HCT116 (cell line): ENCODE measurements at regions not wholly inside any gene's neighbourhood (a gene's known extent, or its start where the extent isn't known, plus 50 kb on each side); places are given as distances from the start of the nearest gene placed in this dataset.

Experiments used
- ATAC-seq: fragments of 200-7000 bp; cut with Tn5 transposase; 2 replicates; pipeline ENCODE4 v1.9.1; 2020; ENCODE audit warnings: mild to moderate bottlenecking, moderate library complexity
- BruUV-seq: library from RNA; stranded (reverse); fragments of 400-500 nt; replicated peaks from 2 replicates; lab custom pipeline; 2021; lab: Mats Ljungman, UMichigan
- CTCF ChIA-PET: fragments of 300-600 bp; sonication (Branson Sonifier 250); formaldehyde crosslinking; loops from one replicate; lab custom pipeline; 2021; ENCODE audit warnings: antibody characterized with exemption; lab: Charles Lee
- POLR2A ChIA-PET: fragments of 300-600, 350-600 bp; sonication (Branson Sonifier 250); formaldehyde crosslinking; loops from one replicate; lab custom pipeline; 2021; ENCODE audit warnings: antibody characterized with exemption; lab: Charles Lee
- RAD21 ChIA-PET, 2 experiments: fragments of 300-600 bp; sonication (Branson Sonifier 250); formaldehyde crosslinking; loops; one replicate each; lab custom pipeline; 2023; ENCODE audit warnings: low total read pairs in 2 of 2; ENCODE audit not compliant: uncharacterized antibody in 2 of 2, unreplicated experiment in 2 of 2, low non-redundant PET in 1 of 2; lab: Charles Lee
- DNase-seq: peaks from one replicate; pipeline ENCODE4 v3.0.0-alpha.2; 2010; ENCODE audit warnings: low read depth, low spot score
- H2AFZ ChIP-seq: fragments of 200-600 bp; shearing (Covaris generic), sonication (generic); 2 replicates; pipeline ENCODE4 v1.6.1; 2017; ENCODE audit warnings: low read depth, mixed run types, mixed read lengths, antibody characterized with exemption, low read length; ENCODE audit not compliant: poor library complexity, severe bottlenecking
- H3K27ac ChIP-seq: 2 replicates; pipeline ENCODE4 v1.5.1; 2012; ENCODE audit warnings: low read depth, low read length
- H3K27me3 ChIP-seq: fragments of 200-600 bp; sonication (generic); 2 replicates; pipeline ENCODE4 v1.6.1; 2016; ENCODE audit warnings: mixed run types, low read length, mixed read lengths; ENCODE audit not compliant: insufficient read depth
- H3K36me3 ChIP-seq, 2 experiments: fragments of 200-500 bp in 1 of 2; fragments of 200-600 bp in 1 of 2; sonication (Bioruptor generic) in 1 of 2; sonication (generic) in 1 of 2; 2 replicates each; pipeline versions ENCODE4 v1.5.1 to v1.6.1; 2014 to 2016; ENCODE audit warnings: low read length in 2 of 2, inconsistent platforms in 1 of 2, mixed read lengths in 1 of 2, mixed run types in 1 of 2; ENCODE audit not compliant: insufficient read depth in 2 of 2, control insufficient read depth in 1 of 2
- H3K4me1 ChIP-seq, 2 experiments: fragments of 200-600 bp in 1 of 2; sonication (generic) in 1 of 2; 2 replicates each; pipeline versions ENCODE4 v1.5.1 to v1.6.1; 2012 to 2017; ENCODE audit warnings: low read length in 2 of 2, inconsistent platforms in 1 of 2, mild to moderate bottlenecking in 1 of 2, mixed read lengths in 1 of 2, mixed run types in 1 of 2, moderate library complexity in 1 of 2; ENCODE audit not compliant: insufficient read depth in 2 of 2, control insufficient read depth in 1 of 2
- H3K4me2 ChIP-seq: fragments of 200-600 bp; sonication (generic); 2 replicates; pipeline ENCODE4 v1.6.1; 2017; ENCODE audit warnings: mixed run types, low read length, mixed read lengths
- H3K4me3 ChIP-seq, 2 experiments: fragments of 200-600 bp in 1 of 2; sonication (generic) in 1 of 2; replicated peaks in 1 of 2; 2 replicates each; pipeline ENCODE4 v1.5.1; 2011 to 2016; ENCODE audit warnings: low read length in 2 of 2, control low read depth in 1 of 2, low read depth in 1 of 2, mild to moderate bottlenecking in 1 of 2, mixed read lengths in 1 of 2, mixed run types in 1 of 2
- H3K79me2 ChIP-seq: fragments of 200-600 bp; sonication (generic); 2 replicates; pipeline ENCODE4 v1.6.1; 2017; ENCODE audit warnings: mild to moderate bottlenecking, mixed run types, low read length, moderate library complexity, mixed read lengths; ENCODE audit not compliant: insufficient read depth
- H3K9ac ChIP-seq: fragments of 200-600 bp; sonication (generic); 2 replicates; pipeline ENCODE4 v1.6.1; 2016; ENCODE audit warnings: low read length, mixed read lengths
- H3K9me2 ChIP-seq: fragments of 200-600 bp; sonication (generic), shearing (Covaris generic); 2 replicates; pipeline ENCODE4 v1.6.1; 2017; ENCODE audit warnings: mixed run types, mild to moderate bottlenecking, moderate library complexity; ENCODE audit not compliant: insufficient read depth
- H3K9me3 ChIP-seq, 2 experiments: fragments of 200-500 bp in 1 of 2; fragments of 200-600 bp in 1 of 2; sonication (Bioruptor generic) in 1 of 2; sonication (generic) in 1 of 2; 2 replicates each; pipeline ENCODE4 v1.6.1; 2014 to 2017; ENCODE audit warnings: low read length in 2 of 2, mixed read lengths in 2 of 2, inconsistent platforms in 1 of 2, low read depth in 1 of 2, mild to moderate bottlenecking in 1 of 2, mixed run types in 1 of 2, moderate library complexity in 1 of 2; ENCODE audit not compliant: control insufficient read depth in 1 of 2, insufficient read depth in 1 of 2
- H4K20me1 ChIP-seq: fragments of 200-600 bp; sonication (generic), shearing (Covaris generic); 2 replicates; pipeline ENCODE4 v1.6.1; 2017; ENCODE audit warnings: mixed run types, mild to moderate bottlenecking, moderate library complexity; ENCODE audit not compliant: insufficient read depth
- ATF3 ChIP-seq: IDR thresholded peaks from 2 replicates; pipeline ENCODE4 v1.6.1; 2012
- CEBPB ChIP-seq: IDR thresholded peaks from 2 replicates; pipeline ENCODE4 v1.6.1; 2012; ENCODE audit warnings: low read depth
- EZH2phosphoT487 ChIP-seq: fragments of 200-600 bp; IDR thresholded peaks from 2 replicates; pipeline ENCODE4 v1.6.1; 2018; ENCODE audit warnings: antibody characterized with exemption, borderline replicate concordance
- FOSL1 ChIP-seq: IDR thresholded peaks from 2 replicates; pipeline ENCODE4 v1.6.1; 2012; ENCODE audit warnings: low read depth
- JUND ChIP-seq: IDR thresholded peaks from 2 replicates; pipeline ENCODE4 v1.6.1; 2012
- POLR2A ChIP-seq: IDR thresholded peaks from 2 replicates; pipeline ENCODE4 v1.7.0; 2011; ENCODE audit warnings: borderline replicate concordance; ENCODE audit not compliant: insufficient read depth, insufficient read length; ENCODE audit errors: extremely low read depth
- POLR2AphosphoS5 ChIP-seq: IDR thresholded peaks from 2 replicates; pipeline ENCODE4 v1.6.1; 2011; ENCODE audit warnings: mild to moderate bottlenecking, low read depth, low read length, moderate library complexity
- REST ChIP-seq: IDR thresholded peaks from 2 replicates; pipeline ENCODE4 v1.6.1; 2012; ENCODE audit warnings: low read depth
- SP1 ChIP-seq: IDR thresholded peaks from 2 replicates; pipeline ENCODE4 v1.6.1; 2012; ENCODE audit warnings: low read depth
- SRF ChIP-seq: IDR thresholded peaks from 2 replicates; pipeline ENCODE4 v1.6.1; 2012; ENCODE audit warnings: low read depth
- YY1 ChIP-seq: IDR thresholded peaks from 2 replicates; pipeline ENCODE4 v1.6.1; 2011; ENCODE audit warnings: low read length, low read depth, moderate library complexity, mild to moderate bottlenecking; ENCODE audit not compliant: insufficient replicate concordance; ENCODE audit errors: extremely low read depth
- ZBTB33 ChIP-seq: IDR thresholded peaks from 2 replicates; pipeline ENCODE4 v1.6.1; 2011; ENCODE audit warnings: mild to moderate bottlenecking, low read length, moderate library complexity; ENCODE audit not compliant: insufficient replicate concordance; ENCODE audit errors: extremely low read depth
- ZNF274 ChIP-seq: fragments of 200-500 bp; sonication (Bioruptor generic); IDR thresholded peaks from 2 replicates; pipeline ENCODE4 v1.6.1; 2014; ENCODE audit warnings: mild to moderate bottlenecking, low read depth, low read length, inconsistent platforms
- intact Hi-C: fragments of 100-400 bp; cut with micrococcal nuclease; formaldehyde crosslinking; loops from 2 replicates; pipeline ENCODE4 v1.10.0; 2022

GRCh38 chr2:208945719-208946256 lies 478.1 kb upstream of the MAP2 start:
- Histone ChIP-seq H3K4me1 (no peaks in the 10 kb centered on the region), H3K36me3 (no peaks in the 10 kb centered on the region), H2AFZ (no peak overlapping the region), H3K27ac (no peak overlapping the region), H3K4me3 (no peak overlapping the region), H3K79me2 (no peaks in the 10 kb centered on the region), H3K27me3 (no peaks in the 10 kb centered on the region; the same call in 1 of the 2 replicates), H3K9me3 (no peaks in the 10 kb centered on the region), H3K9ac (no peak overlapping the region), H4K20me1 (no peaks in the 10 kb centered on the region), H3K4me2 (no peak overlapping the region), H3K9me2 (no peaks in the 10 kb centered on the region)
- intact Hi-C loops, result no loop called here
- no TSS peak for BruUV-seq
- ATAC-seq, result no peak
- ChIA-PET CTCF (no interaction called here), RAD21 (no interaction called here), POLR2A (no interaction called here)
- DNase-seq, result no peak
- TF ChIP-seq SRF, result no peak
- TF ChIP-seq EZH2phosphoT487, result no peak
- TF ChIP-seq ZNF274, result no peak
- no peak for TF ChIP-seq JUND
- no peak for TF ChIP-seq CEBPB
- TF ChIP-seq ATF3, result no peak
- no peak for TF ChIP-seq FOSL1
- TF ChIP-seq POLR2AphosphoS5, result no peak
- no peak for TF ChIP-seq YY1
- TF ChIP-seq POLR2A, result no peak
- no peak for TF ChIP-seq SP1
- TF ChIP-seq REST, result no peak
- no peak for TF ChIP-seq ZBTB33
